HepG2 (cell line): ENCODE measurements at regions not wholly inside any gene's neighbourhood (a gene's known extent, or its start where the extent isn't known, plus 50 kb on each side); places are given as distances from the start of the nearest gene placed in this dataset.

ENCODE experiments used
- ATAC-seq: fragments of 200-7000 bp; cut with Tn5 transposase; 3 replicates; pipeline ENCODE4 v1.9.1; 2020; ENCODE audit warnings: mild to moderate bottlenecking, moderate library complexity
- BruUV-seq: library from RNA; stranded (reverse); fragments of 400-500 nt; replicated peaks from 2 replicates; lab custom pipeline; 2021; lab: Mats Ljungman, UMichigan
- CTCF ChIA-PET: fragments of 300-600 bp; formaldehyde crosslinking; extraction: SDS; loops from one replicate; lab custom pipeline; 2021; ENCODE audit warnings: low total read pairs, inconsistent platforms, low intra/inter-chr PET ratio; lab: Yijun Ruan, JAX
- POLR2A ChIA-PET: fragments of 350-600 bp; sonication (Branson Sonifier 250); formaldehyde crosslinking; loops from one replicate; lab custom pipeline; 2020; ENCODE audit warnings: antibody characterized with exemption, inconsistent platforms; lab: Yijun Ruan, JAX
- DNase-seq: peaks from one replicate; pipeline ENCODE4 v3.0.0-alpha.2; 2015; ENCODE audit warnings: low spot score
- FAIRE-seq: peaks from 3 replicates; lab custom pipeline; 2011; peaks lifted over from hg19 to GRCh38; lab: Jason Lieb, UNC
- H2AFZ ChIP-seq: one replicate; pipeline ENCODE4 v1.6.1; 2011; ENCODE audit warnings: low read length, inconsistent platforms
- H3K27ac ChIP-seq: fragments of 300-600 bp; 3 replicates; pipeline ENCODE4 v1.8.0; 2011; ENCODE audit warnings: mixed run types, mild to moderate bottlenecking, mixed read lengths, low read length, inconsistent platforms; ENCODE audit not compliant: insufficient read depth; ENCODE audit errors: extremely low read length
- H3K27me3 ChIP-seq, 2 experiments: fragments of 200-600 bp in 1 of 2; 2 replicates in 1 of 2; 3 replicates in 1 of 2; pipeline versions ENCODE4 v1.6.0 to v1.8.0; 2011; ENCODE audit warnings: low read length in 2 of 2, mild to moderate bottlenecking in 2 of 2, moderate library complexity in 2 of 2, inconsistent platforms in 1 of 2; ENCODE audit not compliant: insufficient read depth in 2 of 2, control insufficient read depth in 1 of 2
- H3K36me3 ChIP-seq, 2 experiments: fragments of 200-600 bp in 1 of 2; replicated peaks in 1 of 2; 2 replicates in 1 of 2; 3 replicates in 1 of 2; pipeline versions ENCODE4 v1.5.1 to v1.8.0; 2011; ENCODE audit warnings: low read length in 2 of 2, inconsistent platforms in 1 of 2; ENCODE audit not compliant: insufficient read depth in 2 of 2, control insufficient read depth in 1 of 2
- H3K4me1 ChIP-seq: 2 replicates; pipeline ENCODE4 v1.5.1; 2012; ENCODE audit warnings: low read length, inconsistent platforms; ENCODE audit not compliant: insufficient read depth
- H3K4me2 ChIP-seq: 2 replicates; pipeline ENCODE4 v1.6.0; 2011; ENCODE audit warnings: low read depth, low read length, inconsistent platforms
- H3K4me3 ChIP-seq, 3 experiments: fragments of 200-600 bp in 1 of 3; sonication (generic), shearing (Covaris generic) in 1 of 3; replicated peaks in 1 of 3; 2 replicates each; pipeline ENCODE4 v1.5.1; 2011 to 2016; ENCODE audit warnings: low read length in 3 of 3, inconsistent platforms in 2 of 3, low read depth in 2 of 3, mild to moderate bottlenecking in 2 of 3, control low read depth in 1 of 3, mixed read lengths in 1 of 3; ENCODE audit not compliant: insufficient read depth in 1 of 3
- H3K79me2 ChIP-seq: one replicate; pipeline ENCODE4 v1.6.1; 2011; ENCODE audit warnings: low read length, inconsistent platforms; ENCODE audit not compliant: insufficient read depth
- H3K9ac ChIP-seq: 2 replicates; pipeline ENCODE4 v1.6.0; 2011; ENCODE audit warnings: mild to moderate bottlenecking, low read depth, low read length, inconsistent platforms; ENCODE audit not compliant: insufficient read depth
- H3K9me3 ChIP-seq: 2 replicates; pipeline ENCODE4 v1.5.1; 2012; ENCODE audit warnings: mild to moderate bottlenecking, low read length
- H4K20me1 ChIP-seq: 2 replicates; pipeline ENCODE4 v1.6.0; 2011; ENCODE audit warnings: inconsistent platforms, mild to moderate bottlenecking, low read length, moderate library complexity; ENCODE audit not compliant: insufficient read depth
- ELF3 ChIP-seq: IDR thresholded peaks from 2 replicates; pipeline ENCODE4 v1.6.1; 2016; ENCODE audit warnings: missing genetic modification reagents, missing compliant biosample characterization
- HES4 ChIP-seq: sonication (generic); formaldehyde crosslinking; IDR thresholded peaks from 2 replicates; pipeline ENCODE4 v1.9.0; 2021; ENCODE audit warnings: mild to moderate bottlenecking, missing genetic modification reagents, borderline replicate concordance
- IRF1 ChIP-seq: sonication (generic); formaldehyde crosslinking; IDR thresholded peaks from 2 replicates; pipeline ENCODE4 v1.4.0; 2020; ENCODE audit warnings: low read depth, mild to moderate bottlenecking, missing genetic modification reagents
- MATR3 ChIP-seq: sonication (generic); formaldehyde crosslinking; IDR thresholded peaks from 2 replicates; pipeline ENCODE4 v1.4.0; 2020; ENCODE audit warnings: missing genetic modification reagents
- MIER3 ChIP-seq: IDR thresholded peaks from 2 replicates; pipeline ENCODE4 v1.6.1; 2016; ENCODE audit warnings: missing compliant biosample characterization, borderline replicate concordance
- NR0B2 ChIP-seq: sonication (generic); formaldehyde crosslinking; IDR thresholded peaks from 2 replicates; pipeline ENCODE4 v1.4.0; 2020; ENCODE audit warnings: mild to moderate bottlenecking, missing genetic modification reagents
- NR1H2 ChIP-seq: sonication (generic); formaldehyde crosslinking; IDR thresholded peaks from 2 replicates; pipeline ENCODE4 v1.8.1; 2022; ENCODE audit warnings: low read depth, missing genetic modification reagents, borderline replicate concordance
- PREB ChIP-seq: sonication (generic); formaldehyde crosslinking; IDR thresholded peaks from 2 replicates; pipeline ENCODE4 v1.4.0; 2020; ENCODE audit warnings: missing genetic modification reagents
- RORA ChIP-seq: sonication (generic); formaldehyde crosslinking; IDR thresholded peaks from 2 replicates; pipeline ENCODE4 v1.5.0; 2020; ENCODE audit warnings: mild to moderate bottlenecking, missing genetic modification reagents, moderate library complexity
- SPEN ChIP-seq: sonication (generic); formaldehyde crosslinking; IDR thresholded peaks from 2 replicates; pipeline ENCODE4 v1.5.1; 2020; ENCODE audit warnings: low read depth, mild to moderate bottlenecking, missing genetic modification reagents
- STAG1 ChIP-seq: sonication (generic); formaldehyde crosslinking; IDR thresholded peaks from 2 replicates; pipeline ENCODE4 v1.4.0; 2020; ENCODE audit warnings: missing genetic modification reagents
- TAF1 ChIP-seq: sonication (generic); formaldehyde crosslinking; IDR thresholded peaks from 2 replicates; pipeline ENCODE4 v1.4.0; 2020; ENCODE audit warnings: missing genetic modification reagents
- ZBTB25 ChIP-seq: IDR thresholded peaks from 2 replicates; pipeline ENCODE4 v1.6.1; 2018; ENCODE audit warnings: missing genetic modification reagents
- ZBTB44 ChIP-seq: sonication (generic); formaldehyde crosslinking; IDR thresholded peaks from 2 replicates; pipeline ENCODE4 v1.4.0; 2020; ENCODE audit warnings: missing genetic modification reagents
- ZFP36 ChIP-seq: fragments of 150-350 bp; IDR thresholded peaks from 2 replicates; pipeline ENCODE4 v1.6.1; 2018; ENCODE audit warnings: borderline replicate concordance, low read length, low read depth; ENCODE audit not compliant: partially characterized antibody
- ZFP62 ChIP-seq: sonication (generic); formaldehyde crosslinking; IDR thresholded peaks from 2 replicates; pipeline ENCODE4 v1.4.0; 2020; ENCODE audit warnings: missing genetic modification reagents
- ZNF263 ChIP-seq: sonication (generic); formaldehyde crosslinking; IDR thresholded peaks from 2 replicates; pipeline ENCODE4 v1.4.0; 2020; ENCODE audit warnings: missing genetic modification reagents
- ZNF274 ChIP-seq: sonication (generic); formaldehyde crosslinking; IDR thresholded peaks from 2 replicates; pipeline ENCODE4 v1.5.1; 2020; ENCODE audit warnings: mild to moderate bottlenecking, missing genetic modification reagents
- ZNF513 ChIP-seq: sonication (generic); formaldehyde crosslinking; conservative IDR thresholded peaks from 2 replicates; pipeline ENCODE4 v1.5.0; 2020; ENCODE audit warnings: missing genetic modification reagents
- ZNF543 ChIP-seq: sonication (generic); formaldehyde crosslinking; IDR thresholded peaks from 2 replicates; pipeline ENCODE4 v1.4.0; 2020; ENCODE audit warnings: mild to moderate bottlenecking, missing genetic modification reagents
- WGBS: methylation state at CpG from one replicate; pipeline ENCODE4 v1.1.6; 2017; ENCODE audit warnings: low lambda C conversion rate; 5-methylcytosine and 5-hydroxymethylcytosine counted together
- in situ Hi-C: cut with HindIII; loops from 2 replicates; pipeline ENCODE4 v1.10.0; 2017; ENCODE audit warnings: low pct_unique_long_range_greater_than_20kb; ENCODE audit not compliant: extremely low pct_ligation_motif_present
- intact Hi-C: fragments of 100-400 bp; cut with micrococcal nuclease; formaldehyde crosslinking; loops from one replicate; pipeline ENCODE4 v1.10.0; 2022; ENCODE audit not compliant: unreplicated experiment

- ATAC-seq = no peak
- intact Hi-C loops = no loop called here
- no peak for FAIRE-seq
- in situ Hi-C loops = no loop called here
- TF ChIP-seq ZNF274 (CRISPR knock-in tag) (no peak), ZNF543 (CRISPR knock-in tag) (no peak), NR0B2 (CRISPR knock-in tag) (no peak), MATR3 (CRISPR knock-in tag) (no peak), NR1H2 (CRISPR knock-in tag) (no peak), ZBTB44 (CRISPR knock-in tag) (no peak), RORA (CRISPR knock-in tag) (no peak), IRF1 (no peak), MIER3 (CRISPR knock-in tag) (no peak), ZBTB25 (CRISPR knock-in tag) (no peak), ZFP62 (CRISPR knock-in tag) (no peak), HES4 (CRISPR knock-in tag) (no peak), SPEN (CRISPR knock-in tag) (no peak), PREB (no peak), ZNF263 (CRISPR knock-in tag) (no peak), TAF1 (CRISPR knock-in tag) (no peak), ZNF513 (CRISPR knock-in tag) (no peak), STAG1 (no peak), ELF3 (CRISPR knock-in tag) (no peak), ZFP36 (no peak)
- no peak for DNase-seq
- peaks cover 8% of the 10 kb centered on the region for H3K4me1 ChIP-seq
- H3K4me2 ChIP-seq = no peak overlapping the region
- no TSS peak for BruUV-seq
- H3K27ac ChIP-seq = no peak overlapping the region
- no peaks in the 10 kb centered on the region for H3K79me2 ChIP-seq
- no peak overlapping the region for H3K4me3 ChIP-seq
- H3K36me3 ChIP-seq = peaks cover 17 to 39% of the 10 kb centered on the region in 2 experiments
- ChIA-PET CTCF (no interaction called here), POLR2A (no interaction called here)
- H3K27me3 ChIP-seq = no peaks in the 10 kb centered on the region
- 97% methylated on average over 9 of the region's 9 CpGs for WGBS
- no peaks in the 10 kb centered on the region for H3K9me3 ChIP-seq
- no peak overlapping the region for H2AFZ ChIP-seq
- no peak overlapping the region for H3K9ac ChIP-seq
- H4K20me1 ChIP-seq = no peaks in the 10 kb centered on the region
These were observed 64.3 kb downstream of the TET3 start for GRCh38 chr2:74048843-74049519.
